CD4-positive, alpha-beta T cell treated with Interleukin-1 beta for 1 hour (primary cell): ENCODE measurements at regions not wholly inside any gene's neighbourhood (a gene's known extent, or its start where the extent isn't known, plus 50 kb on each side); places are given as distances from the start of the nearest gene placed in this dataset.
"Not testable (repeated sequence)": the region's sequence is repeated elsewhere in the genome, so short reads cannot be mapped to it uniquely, and the experiment has no call there.

Experiments used
- DNase-seq, 2 donors: peaks; one replicate each; pipeline ENCODE4 v3.0.0-alpha.2; 2020 to 2022

DNA sequence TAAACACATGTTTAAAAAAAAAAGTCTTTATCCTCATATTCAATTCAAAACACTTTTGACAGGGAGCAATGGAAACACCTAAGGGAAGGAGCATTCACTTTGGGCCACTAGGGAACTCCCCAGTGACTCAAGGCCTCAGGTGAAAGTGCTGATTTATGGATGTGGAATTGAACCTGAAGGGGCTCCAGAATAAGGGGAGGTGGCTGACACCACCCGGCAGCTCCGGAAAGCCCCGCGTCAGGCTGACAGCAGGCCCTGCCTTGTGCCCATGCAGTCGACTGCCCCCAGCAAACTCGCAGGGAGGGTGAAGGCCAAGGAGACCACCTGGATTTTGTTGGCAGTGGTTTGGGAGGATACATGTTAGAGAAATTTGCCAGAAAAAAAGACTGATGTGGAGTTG lies 275.3 kb upstream of the NCKAP5 start:
- no peak for DNase-seq

DNA sequence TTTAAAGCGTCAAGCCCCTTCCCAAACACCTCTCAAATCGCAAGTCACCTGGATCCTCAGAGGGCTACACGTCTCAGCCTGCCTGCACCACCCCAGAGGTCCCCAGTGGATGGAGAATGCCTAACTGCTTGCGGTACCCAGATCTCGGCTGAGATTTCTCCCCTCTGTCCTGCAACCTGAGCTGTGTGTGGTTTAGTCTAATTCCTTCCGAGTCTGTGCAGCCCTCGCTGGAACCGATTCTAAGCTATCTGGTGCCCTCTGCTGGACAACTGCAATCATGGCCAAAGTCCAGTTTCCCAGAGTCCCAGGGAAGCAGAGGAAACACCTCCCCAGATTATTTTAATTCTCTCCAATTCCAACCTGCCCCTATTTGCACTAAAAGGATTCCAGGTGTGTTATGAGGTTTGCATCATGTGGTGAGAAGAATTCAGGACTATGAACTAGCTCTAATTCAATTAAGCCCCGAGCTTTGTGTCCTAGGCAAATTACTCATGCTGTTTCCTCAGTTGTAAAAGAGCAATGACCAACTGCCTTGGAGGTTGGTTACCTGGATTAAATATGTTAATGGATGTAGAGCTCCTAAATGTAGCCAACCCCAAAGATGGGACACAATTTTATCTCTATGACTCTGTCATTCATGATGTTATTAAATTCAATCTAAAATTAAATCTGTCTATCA lies 276.1 kb upstream of the NCKAP5 start:
- DNase-seq = peak; percentile 33 to 55

DNA sequence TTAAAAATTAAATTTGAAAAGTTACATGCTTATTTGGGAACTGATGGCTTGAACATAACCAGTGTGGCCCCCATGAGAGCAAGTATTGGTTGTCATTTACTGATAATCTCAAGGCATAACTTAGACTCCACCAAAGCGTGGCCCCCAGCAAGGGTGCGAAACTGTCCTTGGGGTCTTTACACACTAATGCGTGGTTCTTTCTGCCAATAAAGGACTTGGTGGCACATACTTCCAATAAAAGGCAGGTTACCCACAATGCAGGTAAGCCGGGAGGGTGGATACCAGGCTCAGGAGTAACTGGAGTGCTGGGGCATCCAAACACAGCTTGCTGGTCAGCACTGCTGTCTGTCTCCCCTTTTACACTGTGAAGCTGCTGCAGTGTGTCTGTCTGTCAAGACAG lies 278.2 kb upstream of the NCKAP5 start:
- DNase-seq = no peak

DNA sequence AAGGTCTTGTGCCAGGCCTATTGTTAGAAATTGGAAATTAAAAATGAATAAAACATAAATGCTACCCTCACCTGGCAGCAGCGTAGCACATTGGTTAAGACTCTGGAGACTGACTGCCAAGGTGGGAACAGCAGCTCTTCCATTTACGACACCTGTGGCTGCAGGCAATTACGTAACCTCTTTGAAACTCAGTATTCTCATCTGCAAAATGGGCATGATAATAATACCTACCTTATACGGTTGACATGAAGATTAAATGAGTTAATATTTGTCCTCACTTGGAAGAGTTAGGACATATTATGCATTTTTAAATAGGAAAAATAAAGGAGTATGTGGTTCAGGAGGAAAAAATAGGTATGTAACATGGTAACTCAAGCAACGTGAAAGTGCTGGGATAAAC lies 279.3 kb upstream of the NCKAP5 start:
- DNase-seq = no peak

DNA sequence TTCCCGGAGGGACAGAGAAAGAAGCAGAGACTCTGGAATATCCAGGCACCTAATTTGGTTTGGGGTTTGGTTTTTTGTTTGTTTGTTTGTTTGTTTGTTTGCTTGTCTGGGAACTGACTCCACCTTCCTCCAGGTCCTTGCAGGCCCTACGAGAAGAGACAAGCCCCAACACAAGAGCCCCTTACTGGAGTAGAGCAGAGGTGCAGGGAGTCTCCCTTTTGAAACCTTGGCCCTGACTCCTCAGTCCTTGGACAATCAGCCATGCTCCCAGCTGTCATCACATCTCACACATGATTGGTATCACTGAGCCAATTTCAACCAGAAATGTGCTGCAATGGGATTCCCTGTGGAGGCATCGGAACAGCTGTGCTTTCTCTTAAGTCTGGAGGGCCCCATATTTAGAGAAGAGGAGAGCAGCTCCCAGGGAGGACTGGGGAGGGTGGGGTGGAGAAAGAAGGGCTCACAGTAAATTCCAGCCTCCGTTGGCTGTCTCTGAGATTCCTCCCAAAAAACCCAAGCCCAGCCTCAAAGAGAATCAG lies 279.9 kb upstream of the NCKAP5 start:
- no peak for DNase-seq

DNA sequence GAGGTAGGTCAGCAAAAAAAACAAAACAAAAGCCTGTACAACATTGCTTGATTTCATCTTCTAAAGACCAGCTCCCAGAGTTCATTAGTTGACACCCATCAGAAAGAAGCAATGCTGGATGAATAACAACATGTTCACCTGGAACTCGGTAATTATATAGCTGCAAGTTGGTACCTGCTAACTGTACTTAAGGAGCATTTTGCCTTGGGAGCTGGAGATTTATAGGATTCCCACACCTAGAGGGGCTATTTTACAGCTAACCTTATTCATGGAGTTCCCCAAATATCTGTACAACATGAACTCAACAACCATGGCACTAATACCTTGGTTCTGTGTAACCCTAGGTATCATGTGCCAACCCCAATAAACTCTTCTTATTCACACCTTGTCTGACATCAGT lies 281.1 kb upstream of the NCKAP5 start:
- DNase-seq = no peak

DNA sequence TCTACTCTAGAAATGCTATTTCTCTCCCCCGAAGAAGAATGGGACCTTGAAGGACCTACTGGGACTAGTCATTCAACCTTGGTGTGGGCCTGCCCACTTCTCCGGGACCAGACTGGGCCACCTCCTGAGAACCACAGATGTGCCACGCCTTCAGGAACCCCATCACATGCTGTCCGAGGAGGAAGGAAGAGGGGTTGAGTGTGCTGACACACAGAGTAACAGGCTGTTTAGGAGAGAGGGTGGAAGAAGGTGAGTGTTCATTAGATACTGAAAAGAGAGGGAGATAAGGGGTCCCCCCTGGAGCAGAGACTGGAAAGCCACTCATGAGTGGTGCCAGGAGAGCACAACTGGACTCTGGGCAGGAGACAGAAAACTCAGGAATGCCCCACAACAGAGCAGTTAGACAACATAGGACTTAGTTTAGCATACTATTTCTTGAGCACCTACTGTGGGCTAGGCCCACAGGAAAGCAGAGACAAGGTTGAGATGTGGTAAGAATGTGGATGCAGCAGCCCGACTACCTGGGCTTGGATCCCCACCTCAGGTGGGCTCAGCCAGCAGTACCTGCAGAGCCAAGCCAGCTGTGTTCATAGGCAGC lies 286.4 kb upstream of the NCKAP5 start:
- DNase-seq = no peak

DNA sequence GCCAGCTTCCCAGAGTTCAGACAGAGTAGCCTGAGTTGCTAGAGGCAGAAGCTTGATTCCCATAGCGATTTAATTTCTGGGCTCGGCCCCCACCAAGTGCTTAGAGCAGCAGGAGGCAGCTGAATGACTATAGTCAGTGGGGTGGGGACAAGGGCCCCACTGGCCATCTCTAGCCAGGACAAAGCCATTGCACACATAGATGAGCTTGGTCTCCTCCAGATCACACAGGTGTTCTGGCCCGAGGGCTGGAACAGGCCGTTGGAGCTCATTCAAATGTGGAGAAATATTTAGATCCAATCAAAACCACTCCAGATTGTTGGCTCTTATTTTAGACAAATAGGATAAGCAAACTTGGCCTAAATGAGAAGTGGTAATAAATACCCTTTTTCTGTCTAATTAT lies 287.3 kb upstream of the NCKAP5 start:
- no peak for DNase-seq

DNA sequence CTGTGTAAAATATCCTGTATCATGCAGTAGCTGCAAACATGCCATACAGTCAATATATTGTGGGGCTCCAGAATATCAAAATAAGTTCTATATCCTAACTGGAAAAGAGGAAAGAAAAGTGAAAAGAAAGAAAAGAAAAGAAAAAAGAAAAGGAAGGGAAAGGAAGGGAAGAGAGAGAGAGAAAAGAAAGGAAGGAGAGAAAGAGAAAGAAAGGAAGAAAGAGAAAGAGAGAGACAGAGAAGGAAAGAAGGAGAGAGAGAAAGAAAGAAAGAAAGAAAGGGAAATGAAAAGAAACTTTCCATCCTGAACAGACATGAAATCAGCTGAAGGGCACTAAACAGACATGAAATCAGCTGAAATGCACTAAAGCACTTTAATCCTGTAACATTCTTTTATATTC lies 288.4 kb upstream of the NCKAP5 start:
- DNase-seq = no peak

DNA sequence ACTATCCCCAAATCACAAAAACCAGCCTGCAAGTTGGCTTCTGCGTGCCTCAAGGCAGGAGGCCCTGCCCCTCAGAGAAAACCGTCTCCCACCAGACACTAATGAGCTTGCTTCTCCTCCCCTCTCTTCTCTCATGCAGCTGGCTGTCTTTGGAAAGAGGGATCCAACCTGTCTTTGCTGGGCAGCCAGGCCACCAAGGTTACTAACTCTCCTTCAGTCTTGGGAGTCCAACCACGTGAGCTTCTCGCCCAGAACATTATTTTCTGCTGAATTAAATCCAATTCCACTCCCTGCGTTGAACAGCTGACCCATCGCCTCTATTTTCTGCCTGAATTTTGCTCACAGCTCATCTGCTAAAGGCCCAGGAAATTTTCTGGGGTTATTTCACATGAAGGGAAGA lies 291.3 kb upstream of the NCKAP5 start:
- no peak for DNase-seq

DNA sequence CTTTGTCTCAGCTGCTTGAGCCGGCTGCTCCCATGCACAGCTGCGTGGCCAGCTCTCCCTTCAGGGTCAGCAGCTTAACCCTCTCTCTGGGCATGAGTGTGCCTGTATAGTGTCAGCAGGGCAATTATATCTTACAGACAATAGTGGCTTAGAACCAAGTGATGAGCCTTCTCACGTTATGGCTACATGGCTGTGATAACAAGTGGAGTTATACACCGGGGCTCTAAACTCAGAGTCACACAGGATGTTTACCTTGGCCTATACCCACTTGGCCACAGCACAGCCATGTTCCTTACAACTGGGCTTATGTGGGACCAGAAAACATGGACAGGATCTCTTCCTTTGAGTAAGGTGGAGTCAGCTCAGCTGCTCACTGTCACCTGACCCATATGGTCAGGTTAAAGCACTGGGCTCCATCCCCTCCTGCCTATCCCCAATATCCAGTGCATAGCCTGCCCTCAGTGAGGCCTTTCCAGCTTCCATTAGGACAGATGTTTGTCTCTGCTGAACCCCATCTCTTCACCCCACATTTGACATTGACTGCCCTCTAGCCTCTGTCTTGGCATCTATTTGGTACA lies 294.2 kb upstream of the NCKAP5 start:
- no peak for DNase-seq

DNA sequence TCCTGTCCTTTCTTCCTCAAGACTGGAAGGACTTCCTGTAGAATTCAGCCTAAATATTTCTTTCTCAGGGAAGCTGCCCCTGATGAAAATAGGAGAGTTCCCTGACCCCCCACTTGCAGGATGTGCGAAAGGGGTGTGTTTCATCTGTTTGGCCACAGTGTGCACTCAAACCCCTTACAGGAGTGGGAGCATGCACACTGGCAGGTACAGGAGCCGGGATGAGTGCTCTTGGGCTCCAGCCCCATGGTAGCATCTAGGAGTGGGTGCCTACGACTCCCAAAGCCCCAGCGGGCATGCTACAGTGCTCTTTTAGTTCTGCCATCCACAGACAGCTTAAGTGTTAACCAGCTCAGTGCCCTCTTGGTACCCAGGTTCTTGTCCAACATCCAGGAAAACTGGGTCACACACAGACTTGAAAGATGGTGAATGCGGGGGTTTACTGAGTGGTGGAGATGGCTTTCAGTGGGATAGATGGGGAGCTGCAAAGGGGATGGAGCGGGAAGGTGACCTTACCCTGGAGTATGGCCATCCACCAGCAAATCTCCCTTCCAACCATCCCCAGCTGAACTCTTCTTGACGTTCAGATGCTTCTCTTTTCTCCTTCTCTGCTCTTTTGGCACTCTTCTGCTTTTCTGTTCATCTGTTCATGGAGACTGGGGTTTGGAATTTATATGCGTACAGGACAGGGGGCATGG lies 295.0 kb upstream of the NCKAP5 start:
- no peak for DNase-seq

DNA sequence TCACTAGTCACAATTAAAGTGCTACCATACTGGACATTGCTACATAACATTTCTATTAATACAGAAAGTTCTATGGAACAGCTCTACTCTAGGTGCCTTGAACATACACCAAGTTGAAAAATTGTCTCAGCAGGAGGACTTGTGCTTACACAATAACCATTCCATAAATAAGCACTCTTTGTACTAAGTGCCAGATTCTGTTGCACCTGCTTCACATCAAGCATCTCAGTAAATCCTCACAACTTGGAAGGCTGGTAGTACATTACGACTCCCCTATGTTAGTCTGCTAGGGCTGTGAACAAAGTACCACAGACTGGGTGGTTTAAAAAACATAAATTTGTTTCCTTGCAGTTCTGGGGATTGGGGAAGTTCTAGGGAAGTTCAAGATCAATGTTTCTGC lies 296.9 kb upstream of the NCKAP5 start:
- no peak for DNase-seq

DNA sequence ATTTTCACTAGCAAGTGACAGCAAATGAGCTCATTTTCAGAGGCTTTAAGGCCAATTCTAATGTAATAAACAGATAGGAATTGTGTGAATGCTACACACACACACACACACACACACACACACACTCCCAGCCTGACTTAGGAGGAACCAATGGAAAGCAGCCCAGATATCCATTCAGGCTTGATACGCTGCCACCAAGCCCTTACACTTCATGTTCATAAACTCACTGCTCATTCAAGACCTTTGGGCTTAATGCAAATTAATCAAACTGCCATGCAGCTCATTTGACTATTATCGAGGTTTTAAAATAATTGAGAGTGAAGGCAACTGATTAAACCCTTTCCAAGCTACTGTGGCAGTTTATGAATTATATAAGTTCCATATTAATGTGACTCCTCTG lies 298.9 kb upstream of the NCKAP5 start:
- DNase-seq = no peak

DNA sequence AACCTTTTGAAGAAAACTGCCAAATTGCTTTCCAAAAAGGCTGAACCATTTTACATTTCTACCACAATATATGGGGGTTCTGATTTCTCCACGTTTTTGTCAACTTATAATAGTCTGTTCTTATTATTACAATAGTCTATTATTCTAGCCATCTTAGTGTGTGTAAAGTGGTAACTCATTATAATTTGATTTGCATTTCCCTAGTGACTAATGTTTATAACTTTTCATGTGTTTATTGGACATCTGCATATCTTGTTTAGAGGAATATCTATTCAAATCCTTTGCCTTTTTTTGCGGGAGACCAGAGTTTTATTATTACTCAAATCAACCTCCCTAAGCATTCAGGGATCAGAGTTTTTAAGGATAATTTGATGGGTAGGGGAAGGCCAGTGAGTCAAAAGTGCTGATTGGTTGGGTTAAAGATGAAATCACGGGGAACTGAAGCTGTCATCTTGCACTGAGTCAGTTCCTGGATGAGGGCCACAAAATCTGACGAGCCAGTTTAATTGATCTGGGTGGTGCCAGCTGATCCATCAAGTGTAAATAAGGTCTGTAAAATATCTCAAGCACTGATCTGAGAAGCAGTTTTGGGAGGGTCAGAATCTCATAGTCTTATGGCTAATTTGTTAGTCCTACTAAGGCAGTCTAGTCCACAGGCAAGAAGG lies 303.4 kb upstream of the NCKAP5 start:
- DNase-seq = no peak

DNA sequence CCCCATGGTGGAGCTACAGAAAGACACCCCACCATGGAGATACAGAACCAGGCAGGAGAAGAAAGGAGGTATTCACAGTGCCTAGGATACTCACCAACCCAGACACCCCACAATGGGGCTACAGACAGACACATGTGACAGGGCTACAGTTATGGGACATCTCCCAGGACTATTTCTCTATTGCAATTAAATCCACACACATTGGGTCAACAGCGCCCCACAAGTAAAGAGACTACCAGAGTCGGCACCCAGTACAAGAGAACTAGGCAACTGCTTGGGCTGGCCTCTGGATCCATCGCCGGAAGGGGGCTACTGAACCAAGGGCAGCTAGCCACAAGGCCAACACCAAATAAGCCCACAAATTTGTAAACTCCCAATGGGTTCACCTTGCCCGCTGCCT lies 310.1 kb upstream of the NCKAP5 start:
- no peak for DNase-seq

DNA sequence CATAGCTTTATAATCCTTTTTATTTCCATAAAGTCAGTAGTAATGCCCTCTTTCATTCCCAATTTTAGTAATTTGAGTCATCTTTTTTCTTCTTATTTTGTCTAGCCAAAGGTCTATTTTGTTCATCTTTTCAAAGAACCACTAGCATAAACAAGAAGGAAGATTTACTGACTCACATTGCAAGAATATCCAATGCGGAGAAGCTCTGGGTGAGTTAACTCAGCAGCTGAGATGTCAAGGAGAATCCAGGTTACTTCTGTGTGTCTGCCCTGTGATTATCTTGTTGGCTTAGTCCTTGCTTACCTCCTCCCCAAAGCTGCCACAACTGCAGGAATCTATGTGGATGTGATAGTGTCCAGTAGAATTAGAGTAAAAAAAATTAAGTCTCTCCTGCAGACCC lies 311.4 kb upstream of the NCKAP5 start:
- no peak for DNase-seq

DNA sequence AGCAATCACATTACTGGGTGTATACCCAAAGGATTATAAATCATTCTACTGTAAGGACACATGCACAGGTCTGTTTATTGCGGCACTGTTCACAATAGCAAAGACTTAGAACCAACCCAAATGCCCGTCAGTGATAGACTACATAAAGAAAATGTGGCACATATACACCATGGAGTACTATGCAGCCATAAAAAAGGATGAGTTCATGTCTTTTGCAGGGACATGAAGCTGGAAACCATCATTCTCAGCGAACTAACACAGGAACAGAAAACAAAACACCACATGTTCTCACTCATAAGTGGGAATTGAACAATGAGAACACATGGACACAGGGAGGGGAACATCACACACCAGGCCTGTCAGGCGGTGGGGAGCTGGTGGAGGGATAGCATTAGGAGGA lies 313.9 kb upstream of the NCKAP5 start:
- DNase-seq = not testable (repeated sequence)

DNA sequence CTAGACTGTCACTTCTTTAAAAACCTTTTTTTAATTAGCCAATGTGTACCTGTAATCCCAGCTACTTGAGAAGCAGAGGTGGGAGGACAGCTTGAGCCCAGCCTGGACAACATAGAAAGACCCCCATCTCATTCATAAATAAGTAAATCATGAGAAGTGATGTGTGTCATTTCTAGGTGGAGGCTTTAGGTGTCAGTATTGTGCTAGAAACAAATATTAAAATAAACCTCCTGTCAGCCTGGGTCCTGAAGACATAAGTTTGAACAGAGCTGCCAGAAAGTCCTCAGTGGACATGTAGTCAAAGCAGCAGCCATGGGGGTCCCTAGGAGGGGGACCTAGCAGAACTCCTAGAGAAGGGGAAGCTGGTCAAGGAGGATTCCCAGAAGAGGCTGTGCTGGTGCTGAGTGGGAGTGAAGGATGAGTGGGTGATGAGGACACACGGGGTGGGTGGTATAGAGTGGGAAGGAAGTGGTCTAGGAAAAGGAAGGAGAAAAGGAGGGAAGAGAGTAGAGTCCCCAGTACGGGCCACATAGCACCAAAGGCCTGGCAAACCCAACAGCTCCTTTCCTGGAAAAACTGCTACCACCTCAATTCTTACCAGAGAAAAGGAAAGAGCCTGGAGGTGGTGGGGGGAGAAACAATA lies 316.6 kb upstream of the NCKAP5 start:
- no peak for DNase-seq

DNA sequence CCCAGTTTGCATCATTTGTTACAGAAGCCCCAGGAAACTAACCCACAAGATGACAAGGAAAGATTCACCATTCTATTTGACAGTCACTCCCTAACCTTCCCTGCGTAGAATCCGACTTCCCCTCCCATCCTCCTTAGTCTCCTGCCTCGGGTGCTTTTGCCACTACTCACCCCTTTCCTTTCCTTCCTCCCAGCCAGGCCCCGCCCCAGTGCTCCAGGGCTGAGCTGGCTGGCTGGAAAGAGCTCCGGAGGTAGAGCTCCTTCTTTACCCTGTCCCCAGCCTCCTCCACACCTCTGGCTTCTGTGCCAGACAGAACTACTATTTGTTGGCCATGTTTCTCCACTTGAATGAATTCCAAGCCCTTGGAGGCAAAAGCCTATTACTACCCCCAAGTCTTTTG lies 317.6 kb upstream of the NCKAP5 start:
- no peak for DNase-seq

DNA sequence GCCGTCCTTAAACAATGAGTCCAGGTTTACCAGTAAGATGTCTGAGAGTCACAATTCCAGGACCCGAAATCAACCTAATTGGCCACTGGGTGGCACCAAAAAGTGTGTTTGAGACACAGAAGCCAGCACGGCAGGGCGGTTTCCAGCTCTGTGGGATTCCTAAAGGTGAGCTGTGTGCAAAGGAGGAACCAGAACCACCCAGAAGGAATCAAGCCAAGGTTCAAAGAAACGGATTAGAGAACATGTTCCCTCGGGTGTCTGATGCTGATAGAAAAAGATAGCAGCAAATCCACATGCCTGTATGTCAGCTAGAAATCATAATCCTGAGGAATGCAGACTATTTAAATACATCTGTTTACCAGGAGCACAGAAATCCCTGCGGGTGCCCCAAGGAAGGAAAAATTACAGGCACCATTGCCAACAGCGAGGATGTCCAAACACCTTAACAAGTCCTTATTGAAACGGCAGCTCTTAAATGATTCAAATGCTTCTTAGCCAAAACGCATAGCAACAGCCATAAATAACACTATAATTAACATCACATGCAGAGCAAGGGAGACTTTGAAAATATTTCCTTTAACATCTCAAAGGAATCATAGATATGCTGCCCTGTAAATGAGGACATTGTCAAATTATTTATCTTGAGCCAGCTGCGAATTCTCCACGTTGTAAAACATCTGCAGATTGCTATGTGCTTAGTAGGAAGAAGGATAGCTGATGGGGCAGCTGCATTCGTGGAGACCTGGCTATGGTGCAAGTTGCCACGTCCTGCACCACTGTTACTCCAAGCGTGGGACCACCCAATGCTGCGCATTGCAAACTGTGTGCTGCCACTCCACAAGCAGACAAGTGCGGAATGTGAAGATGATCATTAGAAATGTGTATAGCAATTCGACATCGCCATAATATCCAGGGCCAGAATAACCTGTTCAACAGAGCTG lies 318.7 kb upstream of the NCKAP5 start:
- peak; percentile 38 to 51 for DNase-seq

DNA sequence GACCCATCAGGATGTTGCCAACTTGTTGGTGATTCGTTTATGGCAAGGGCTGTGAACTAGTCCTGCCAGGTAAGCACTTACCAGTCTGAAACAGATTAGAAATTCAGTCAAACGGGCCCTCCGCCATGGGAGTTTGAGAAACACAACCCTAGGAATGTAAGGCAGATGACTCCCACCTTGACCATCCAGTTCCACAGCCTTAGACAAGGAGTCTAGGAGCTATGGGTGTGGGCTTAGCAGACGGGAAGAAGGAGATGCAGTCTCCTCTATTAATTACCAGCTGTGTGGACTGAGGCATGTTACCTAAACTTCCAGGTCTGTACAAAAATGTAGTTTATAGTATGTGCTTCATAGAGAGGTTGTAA lies 319.4 kb upstream of the NCKAP5 start:
- DNase-seq = no peak
